Glutamatergic neuron (in vitro differentiated cells): ENCODE measurements at regions not wholly inside any gene's neighbourhood (a gene's known extent, or its start where the extent isn't known, plus 50 kb on each side); places are given as distances from the start of the nearest gene placed in this dataset.
"Not testable (repeated sequence)": the region's sequence is repeated elsewhere in the genome, so short reads cannot be mapped to it uniquely, and the experiment has no call there.

Source experiments
- DNase-seq: peaks from one replicate; pipeline ENCODE4 v3.0.0; 2022
- H3K27ac Mint-ChIP-seq: one replicate; pipeline ENCODE4 v1.8.0; 2020; ENCODE audit warnings: mild to moderate bottlenecking, mixed read lengths, inconsistent platforms; ENCODE audit not compliant: unreplicated experiment
- H3K27me3 Mint-ChIP-seq: one replicate; pipeline ENCODE4 v1.8.0; 2020; ENCODE audit warnings: mild to moderate bottlenecking, moderate library complexity, mixed read lengths, inconsistent platforms; ENCODE audit not compliant: unreplicated experiment
- H3K36me3 Mint-ChIP-seq: one replicate; pipeline ENCODE4 v1.8.0; 2020; ENCODE audit warnings: mild to moderate bottlenecking, mixed read lengths, inconsistent platforms; ENCODE audit not compliant: unreplicated experiment
- H3K4me1 Mint-ChIP-seq: one replicate; pipeline ENCODE4 v1.8.0; 2020; ENCODE audit warnings: mild to moderate bottlenecking, low read depth, mixed read lengths, inconsistent platforms; ENCODE audit not compliant: unreplicated experiment
- H3K4me3 Mint-ChIP-seq: one replicate; pipeline ENCODE4 v1.8.0; 2020; ENCODE audit warnings: mild to moderate bottlenecking, mixed read lengths, inconsistent platforms; ENCODE audit not compliant: unreplicated experiment
- H3K9me3 Mint-ChIP-seq: one replicate; pipeline ENCODE4 v1.8.0; 2020; ENCODE audit warnings: mild to moderate bottlenecking, moderate library complexity, mixed read lengths, inconsistent platforms; ENCODE audit not compliant: unreplicated experiment
- CTCF ChIP-seq: fragments of 200-600 bp; sonication (generic); IDR thresholded peaks from one replicate; pipeline ENCODE4 v1.5.0; 2021; ENCODE audit not compliant: partially characterized antibody, unreplicated experiment

- no peaks in the 10 kb centered on the region for H3K36me3 Mint-ChIP-seq
- no peak for TF ChIP-seq CTCF
- no peak overlapping the region for H3K4me3 Mint-ChIP-seq
- H3K27me3 Mint-ChIP-seq, result peaks cover 4% of the 10 kb centered on the region
- DNase-seq, result no peak
- H3K27ac Mint-ChIP-seq, result no peak overlapping the region
- no peaks in the 10 kb centered on the region for H3K9me3 Mint-ChIP-seq
- no peaks in the 10 kb centered on the region for H3K4me1 Mint-ChIP-seq
Measured at GRCh38 chr2:41334159-41334558, 713.7 kb upstream of the PKDCC start.

DNA sequence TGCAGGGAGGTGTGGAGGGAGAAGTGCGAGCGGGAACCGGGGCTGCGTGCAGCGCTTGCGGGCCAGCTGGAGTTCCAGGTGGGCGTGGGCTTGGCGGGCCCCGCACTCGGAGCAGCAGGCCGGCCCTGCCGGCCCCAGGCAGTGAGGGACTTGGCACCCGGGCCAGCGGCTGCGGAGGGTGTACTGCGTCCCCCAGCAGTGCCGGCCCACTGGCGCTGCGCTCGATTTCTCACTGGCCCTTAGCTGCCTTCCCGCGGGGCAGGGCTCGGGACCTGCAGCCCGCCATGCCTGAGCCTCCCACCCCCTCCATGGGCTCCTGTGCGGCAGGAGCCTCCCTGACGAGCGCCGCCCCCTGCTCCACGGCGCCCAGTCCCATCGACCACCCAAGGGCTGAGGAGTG lies 712.2 kb upstream of the PKDCC start:
- H3K27ac Mint-ChIP-seq, H3K4me3 Mint-ChIP-seq, DNase-seq, H3K9me3 Mint-ChIP-seq, H3K27me3 Mint-ChIP-seq, H3K4me1 Mint-ChIP-seq, H3K36me3 Mint-ChIP-seq: not testable (repeated sequence)

DNA sequence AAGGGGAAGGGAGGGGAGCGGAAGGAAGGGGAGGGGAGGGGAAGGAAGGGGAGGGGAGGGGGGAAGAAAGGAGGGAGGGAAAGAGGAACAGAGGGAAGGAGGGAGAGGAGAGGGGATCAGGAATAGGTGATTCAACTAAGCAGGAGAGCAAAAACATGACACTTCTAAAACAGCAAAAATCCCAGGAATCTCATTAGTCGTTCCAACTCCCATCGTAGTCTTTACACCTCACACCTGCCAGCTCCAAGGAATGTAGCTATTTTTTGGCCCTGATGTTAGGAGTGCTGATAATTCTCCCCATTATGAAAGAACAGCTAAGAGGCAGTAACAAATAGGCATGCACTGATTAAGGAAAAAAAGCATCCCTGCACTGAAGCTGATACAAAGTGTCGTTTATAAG lies 709.9 kb upstream of the PKDCC start:
- H3K27me3 Mint-ChIP-seq, result peaks cover 4% of the 10 kb centered on the region
- H3K4me3 Mint-ChIP-seq, result no peak overlapping the region
- H3K4me1 Mint-ChIP-seq, result peaks cover 1% of the 10 kb centered on the region
- no peaks in the 10 kb centered on the region for H3K36me3 Mint-ChIP-seq
- H3K9me3 Mint-ChIP-seq, result no peaks in the 10 kb centered on the region
- no peak overlapping the region for H3K27ac Mint-ChIP-seq
- no peak for DNase-seq
- TF ChIP-seq CTCF, result no peak

DNA sequence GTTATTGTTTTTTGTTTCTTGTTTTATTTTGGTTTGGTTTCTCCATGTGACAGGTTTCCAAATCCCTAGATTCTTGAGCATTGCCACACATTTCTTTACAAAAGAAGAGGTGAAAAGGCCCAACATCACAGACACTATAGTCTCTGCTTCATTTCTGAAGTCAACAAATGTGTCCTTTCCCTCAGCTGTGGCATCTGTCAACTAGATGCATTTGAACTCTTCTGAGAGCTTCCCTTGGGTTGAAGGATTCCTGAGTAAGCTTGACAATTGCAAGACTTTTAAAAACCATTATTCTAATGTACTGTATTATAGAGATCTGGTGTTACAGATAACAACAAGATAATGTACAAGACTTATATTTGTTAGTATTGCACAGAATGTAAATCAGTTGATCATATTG lies 703.3 kb upstream of the PKDCC start:
- no peak overlapping the region for H3K27ac Mint-ChIP-seq
- no peak overlapping the region for H3K4me3 Mint-ChIP-seq
- DNase-seq, result no peak
- no peaks in the 10 kb centered on the region for H3K36me3 Mint-ChIP-seq
- peaks cover 7% of the 10 kb centered on the region for H3K4me1 Mint-ChIP-seq
- no peak for TF ChIP-seq CTCF
- H3K27me3 Mint-ChIP-seq, result no peaks in the 10 kb centered on the region
- no peaks in the 10 kb centered on the region for H3K9me3 Mint-ChIP-seq

- Mint-ChIP-seq H3K4me1 (no peaks in the 10 kb centered on the region), H3K36me3 (no peaks in the 10 kb centered on the region), H3K9me3 (no peaks in the 10 kb centered on the region), H3K27me3 (no peaks in the 10 kb centered on the region), H3K27ac (no peak overlapping the region), H3K4me3 (no peak overlapping the region)
- TF ChIP-seq CTCF, result no peak
- DNase-seq, result no peak
Measured at GRCh38 chr2:41353060-41353459, 694.8 kb upstream of the PKDCC start.

DNA sequence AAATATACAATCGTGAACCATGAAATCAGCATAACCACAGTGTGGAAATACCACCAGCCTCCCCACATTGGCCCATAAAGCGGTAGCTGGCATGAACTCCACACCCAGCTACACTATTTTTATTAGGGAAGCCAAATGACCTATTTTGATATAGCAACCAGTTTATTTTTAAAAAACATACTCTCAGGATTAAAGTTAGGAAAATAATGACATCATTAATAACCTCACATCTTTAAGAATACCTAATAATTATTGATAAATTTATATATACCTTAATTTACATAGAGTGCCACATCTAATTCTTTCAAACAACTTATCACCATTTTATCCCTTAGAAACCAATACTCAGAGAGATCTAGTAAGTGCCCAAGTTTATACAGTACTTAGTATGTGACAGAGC lies 692.0 kb upstream of the PKDCC start:
- H3K9me3 Mint-ChIP-seq, result no peaks in the 10 kb centered on the region

More for the DNA sequence above, 692.0 kb upstream of the PKDCC start:
- no peak for DNase-seq
- Mint-ChIP-seq H3K4me3 (no peak overlapping the region), H3K27ac (no peak overlapping the region), H3K4me1 (no peaks in the 10 kb centered on the region), H3K27me3 (no peaks in the 10 kb centered on the region), H3K36me3 (no peaks in the 10 kb centered on the region)
- TF ChIP-seq CTCF, result no peak
